OCI-LY1 (cell line): ENCODE measurements at regions not wholly inside any gene's neighbourhood (a gene's known extent, or its start where the extent isn't known, plus 50 kb on each side); places are given as distances from the start of the nearest gene placed in this dataset.

Source experiments
- EZH2 ChIP-seq: fragments of 200-600 bp; sonication (generic), shearing (Covaris generic); IDR thresholded peaks from 2 replicates; pipeline ENCODE4 v1.8.0; 2017; ENCODE audit warnings: borderline replicate concordance, mixed run types, mild to moderate bottlenecking, antibody characterized with exemption, low read length, moderate library complexity, mixed read lengths
- TF ChIP-seq, protein P1 (sequence below): fragments of 200-600 bp; sonication (generic), shearing (Covaris generic); IDR thresholded peaks from 2 replicates; pipeline ENCODE4 v1.5.1; 2017; ENCODE audit warnings: mild to moderate bottlenecking, antibody characterized with exemption, low read length, moderate library complexity, mixed read lengths

DNA sequence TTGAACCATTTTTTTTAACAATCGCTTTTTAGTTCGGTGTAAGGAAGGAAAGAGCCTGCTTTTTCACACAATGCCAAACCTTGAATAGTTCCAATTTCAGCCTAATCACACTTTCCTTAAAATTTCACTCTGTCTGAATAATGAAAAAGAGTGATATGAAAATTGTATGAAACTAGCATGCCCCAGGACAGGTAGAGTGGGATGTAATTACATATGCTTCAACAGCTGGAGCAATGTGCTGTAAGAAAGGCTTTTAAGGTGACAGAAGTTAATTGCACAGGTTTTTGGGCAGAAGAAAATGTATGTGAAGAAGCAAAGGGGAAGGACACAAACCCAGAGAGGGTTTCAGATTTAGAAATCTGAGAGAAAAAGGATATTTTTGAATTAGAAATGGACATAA is 184.0 kb downstream of the DSC3 start:
- TF ChIP-seq, protein P1, sequence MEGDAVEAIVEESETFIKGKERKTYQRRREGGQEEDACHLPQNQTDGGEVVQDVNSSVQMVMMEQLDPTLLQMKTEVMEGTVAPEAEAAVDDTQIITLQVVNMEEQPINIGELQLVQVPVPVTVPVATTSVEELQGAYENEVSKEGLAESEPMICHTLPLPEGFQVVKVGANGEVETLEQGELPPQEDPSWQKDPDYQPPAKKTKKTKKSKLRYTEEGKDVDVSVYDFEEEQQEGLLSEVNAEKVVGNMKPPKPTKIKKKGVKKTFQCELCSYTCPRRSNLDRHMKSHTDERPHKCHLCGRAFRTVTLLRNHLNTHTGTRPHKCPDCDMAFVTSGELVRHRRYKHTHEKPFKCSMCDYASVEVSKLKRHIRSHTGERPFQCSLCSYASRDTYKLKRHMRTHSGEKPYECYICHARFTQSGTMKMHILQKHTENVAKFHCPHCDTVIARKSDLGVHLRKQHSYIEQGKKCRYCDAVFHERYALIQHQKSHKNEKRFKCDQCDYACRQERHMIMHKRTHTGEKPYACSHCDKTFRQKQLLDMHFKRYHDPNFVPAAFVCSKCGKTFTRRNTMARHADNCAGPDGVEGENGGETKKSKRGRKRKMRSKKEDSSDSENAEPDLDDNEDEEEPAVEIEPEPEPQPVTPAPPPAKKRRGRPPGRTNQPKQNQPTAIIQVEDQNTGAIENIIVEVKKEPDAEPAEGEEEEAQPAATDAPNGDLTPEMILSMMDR, result no peak
- TF ChIP-seq EZH2, result no peak
